Mesenchymal stem cell (in vitro differentiated cells and primary cell): ENCODE measurements at regions not wholly inside any gene's neighbourhood (a gene's known extent, or its start where the extent isn't known, plus 50 kb on each side); places are given as distances from the start of the nearest gene placed in this dataset.

Source experiments
- DNase-seq: peaks from one replicate; pipeline ENCODE4 v3.0.0-alpha.2; 2013
- H2AFZ ChIP-seq: one replicate; pipeline ENCODE4 v1.6.1; 2013; ENCODE audit warnings: low read depth, mild to moderate bottlenecking, control low read depth, inconsistent platforms, low read length, moderate library complexity
- H2AK5ac ChIP-seq: 2 replicates; pipeline ENCODE4 v1.6.1; 2013; ENCODE audit warnings: low read length, moderate library complexity, mild to moderate bottlenecking, inconsistent platforms; ENCODE audit not compliant: severe bottlenecking
- H2BK120ac ChIP-seq: one replicate; pipeline ENCODE4 v1.6.1; 2013; ENCODE audit warnings: low read depth, mild to moderate bottlenecking, inconsistent platforms, low read length, moderate library complexity
- H2BK12ac ChIP-seq, 2 experiments: one replicate each; pipeline ENCODE4 v1.6.1; 2013; ENCODE audit warnings: inconsistent platforms in 2 of 2, low read length in 2 of 2, mild to moderate bottlenecking in 2 of 2, moderate library complexity in 2 of 2, control low read depth in 1 of 2
- H2BK15ac ChIP-seq: one replicate; pipeline ENCODE4 v1.6.1; 2013; ENCODE audit warnings: mild to moderate bottlenecking, low read depth, inconsistent platforms; ENCODE audit not compliant: poor library complexity, severe bottlenecking
- H2BK5ac ChIP-seq: 2 replicates; pipeline ENCODE4 v1.6.1; 2013; ENCODE audit warnings: low read depth, mild to moderate bottlenecking, low read length, control low read depth, inconsistent platforms; ENCODE audit not compliant: poor library complexity, severe bottlenecking
- H3K14ac ChIP-seq, 2 experiments: one replicate each; pipeline ENCODE4 v1.6.1; 2013; ENCODE audit warnings: inconsistent platforms in 2 of 2, low read length in 2 of 2, control low read depth in 1 of 2, mild to moderate bottlenecking in 1 of 2, moderate library complexity in 1 of 2
- H3K18ac ChIP-seq, 2 experiments: one replicate each; pipeline ENCODE4 v1.6.1; 2013; ENCODE audit warnings: inconsistent platforms in 2 of 2, low read length in 2 of 2, control low read depth in 1 of 2, low read depth in 1 of 2, mild to moderate bottlenecking in 1 of 2
- H3K23ac ChIP-seq, 2 experiments: one replicate each; pipeline ENCODE4 v1.6.1; 2013; ENCODE audit warnings: inconsistent platforms in 2 of 2, low read length in 2 of 2, mild to moderate bottlenecking in 2 of 2, moderate library complexity in 2 of 2, control low read depth in 1 of 2
- H3K27ac ChIP-seq: 2 replicates; pipeline ENCODE4 v1.5.1; 2013; ENCODE audit warnings: mild to moderate bottlenecking, moderate library complexity, low read length, control low read depth, inconsistent platforms; ENCODE audit not compliant: poor library complexity, severe bottlenecking
- H3K27me3 ChIP-seq, 2 experiments: 2 replicates each; pipeline versions ENCODE4 v1.6.1 to v1.7.0; 2013; ENCODE audit warnings: low read length in 2 of 2, mild to moderate bottlenecking in 2 of 2, moderate library complexity in 2 of 2, control low read depth in 1 of 2, inconsistent platforms in 1 of 2; ENCODE audit not compliant: control insufficient read depth in 1 of 2, insufficient read depth in 1 of 2
- H3K36me3 ChIP-seq, 2 experiments: 2 replicates each; pipeline versions ENCODE4 v1.6.1 to v1.7.0; 2013; ENCODE audit warnings: low read length in 2 of 2, control low read depth in 1 of 2, inconsistent platforms in 1 of 2, low read depth in 1 of 2, mild to moderate bottlenecking in 1 of 2; ENCODE audit not compliant: insufficient read depth in 2 of 2, control insufficient read depth in 1 of 2
- H3K4ac ChIP-seq, 2 experiments: one replicate each; pipeline ENCODE4 v1.6.1; 2013; ENCODE audit warnings: inconsistent platforms in 2 of 2, low read length in 2 of 2, mild to moderate bottlenecking in 2 of 2, moderate library complexity in 2 of 2, control low read depth in 1 of 2, low read depth in 1 of 2
- H3K4me1 ChIP-seq: 2 replicates; pipeline ENCODE4 v1.6.1; 2013; ENCODE audit warnings: low read depth, low read length, control low read depth; ENCODE audit not compliant: control insufficient read depth, insufficient read depth
- H3K4me2 ChIP-seq: 2 replicates; pipeline ENCODE4 v1.6.1; 2013; ENCODE audit warnings: low read length, mild to moderate bottlenecking, inconsistent platforms; ENCODE audit not compliant: poor library complexity, severe bottlenecking
- H3K4me3 ChIP-seq, 2 experiments: 2 replicates each; pipeline versions ENCODE4 v1.5.1 to v1.7.0; 2013; ENCODE audit warnings: low read length in 2 of 2, mild to moderate bottlenecking in 2 of 2, control low read depth in 1 of 2, low read depth in 1 of 2; ENCODE audit not compliant: insufficient read depth in 1 of 2
- H3K79me1 ChIP-seq: replicated peaks from 2 replicates; pipeline ENCODE4 v1.6.1; 2013; ENCODE audit warnings: mild to moderate bottlenecking, control low read depth, low read length, inconsistent platforms; ENCODE audit not compliant: poor library complexity, severe bottlenecking
- H3K9ac ChIP-seq: 2 replicates; pipeline ENCODE4 v1.7.0; 2013; ENCODE audit warnings: mild to moderate bottlenecking, low read length, moderate library complexity
- H3K9me3 ChIP-seq: 2 replicates; pipeline ENCODE4 v1.7.0; 2013; ENCODE audit warnings: mild to moderate bottlenecking, low read length; ENCODE audit not compliant: control insufficient read depth
- H4K8ac ChIP-seq: one replicate; pipeline ENCODE4 v1.6.1; 2013; ENCODE audit warnings: inconsistent platforms, mild to moderate bottlenecking, low read length, moderate library complexity
- H4K91ac ChIP-seq: one replicate; pipeline ENCODE4 v1.6.1; 2013; ENCODE audit warnings: mild to moderate bottlenecking, low read length, inconsistent platforms
- WGBS: methylation state at CpG from one replicate; pipeline ENCODE4 v1.1.7; 2013; ENCODE audit warnings: mixed read lengths; 5-methylcytosine and 5-hydroxymethylcytosine counted together

- Histone ChIP-seq H2BK12ac (no peak overlapping the region), H3K4me2 (no peak overlapping the region), H3K14ac (no peak overlapping the region), H3K18ac (no peak overlapping the region), H3K4ac (no peak overlapping the region), H3K36me3 (no peaks in the 10 kb centered on the region), H2AK5ac (no peak overlapping the region), H3K27ac (no peak overlapping the region), H3K23ac (no peak overlapping the region), H3K9me3 (no peaks in the 10 kb centered on the region), H4K91ac (no peak overlapping the region), H2BK120ac (no peak overlapping the region), H3K79me1 (no peaks in the 10 kb centered on the region), H2BK5ac (no peak overlapping the region), H3K27me3 (no peaks in the 10 kb centered on the region), H3K4me3 (no peak overlapping the region), H3K4me1 (no peaks in the 10 kb centered on the region), H2AFZ (no peak overlapping the region), H2BK15ac (no peak overlapping the region), H4K8ac (no peak overlapping the region), H3K9ac (no peak overlapping the region)
- DNase-seq: no peak
These were observed 268.9 kb upstream of the HS3ST5 start for GRCh38 chr6:114611696-114612095.

GRCh38 chr6:114608091-114608490 lies 265.3 kb upstream of the HS3ST5 start:
- Histone ChIP-seq H3K9ac (no peak overlapping the region), H4K8ac (no peak overlapping the region), H3K27me3 (no peaks in the 10 kb centered on the region), H4K91ac (no peak overlapping the region), H2BK15ac (no peak overlapping the region), H3K14ac (no peak overlapping the region), H2BK5ac (no peak overlapping the region), H2BK12ac (no peak overlapping the region), H3K4me2 (no peak overlapping the region), H3K23ac (no peak overlapping the region), H2BK120ac (no peak overlapping the region), H3K79me1 (no peaks in the 10 kb centered on the region), H3K4me1 (no peaks in the 10 kb centered on the region), H3K27ac (no peak overlapping the region), H2AFZ (no peak overlapping the region), H3K9me3 (no peaks in the 10 kb centered on the region), H2AK5ac (no peak overlapping the region), H3K36me3 (no peaks in the 10 kb centered on the region), H3K4me3 (no peak overlapping the region), H3K18ac (no peak overlapping the region), H3K4ac (no peak overlapping the region)
- no peak for DNase-seq
- WGBS: 90% methylated on average over 1 of the region's 2 CpGs

GRCh38 chr6:114605656-114606055 lies 262.8 kb upstream of the HS3ST5 start:
- Histone ChIP-seq H4K8ac (no peak overlapping the region), H3K36me3 (no peaks in the 10 kb centered on the region), H2AFZ (no peak overlapping the region), H3K4me3 (no peak overlapping the region), H3K4ac (no peak overlapping the region), H3K27ac (no peak overlapping the region), H3K4me2 (no peak overlapping the region), H4K91ac (no peak overlapping the region), H3K9ac (no peak overlapping the region), H2BK120ac (no peak overlapping the region), H2AK5ac (no peak overlapping the region), H2BK5ac (no peak overlapping the region), H3K23ac (no peak overlapping the region), H3K9me3 (no peaks in the 10 kb centered on the region), H3K4me1 (no peaks in the 10 kb centered on the region), H3K14ac (no peak overlapping the region), H2BK15ac (no peak overlapping the region), H3K79me1 (no peaks in the 10 kb centered on the region), H2BK12ac (no peak overlapping the region), H3K27me3 (no peaks in the 10 kb centered on the region), H3K18ac (no peak overlapping the region)
- no peak for DNase-seq
- WGBS: 92% methylated on average over 3 of the region's 3 CpGs

GRCh38 chr6:114600381-114600780 lies 257.6 kb upstream of the HS3ST5 start:
- Histone ChIP-seq H3K23ac (no peak overlapping the region), H3K4me3 (no peak overlapping the region), H3K18ac (no peak overlapping the region), H3K79me1 (no peaks in the 10 kb centered on the region), H3K14ac (no peak overlapping the region), H2BK120ac (no peak overlapping the region), H3K27ac (no peak overlapping the region), H3K36me3 (no peaks in the 10 kb centered on the region), H2BK5ac (no peak overlapping the region), H3K27me3 (no peaks in the 10 kb centered on the region), H3K4me2 (no peak overlapping the region), H2AFZ (no peak overlapping the region), H4K91ac (no peak overlapping the region), H4K8ac (no peak overlapping the region), H3K9me3 (no peaks in the 10 kb centered on the region), H3K4me1 (no peaks in the 10 kb centered on the region), H3K9ac (no peak overlapping the region), H2AK5ac (no peak overlapping the region), H2BK12ac (no peak overlapping the region), H2BK15ac (no peak overlapping the region), H3K4ac (no peak overlapping the region)
- WGBS: 80% methylated on average over 1 of the region's 1 CpG
- DNase-seq: no peak
